Ovary (tissue), 3 donors: ENCODE measurements at regions not wholly inside any gene's neighbourhood (a gene's known extent, or its start where the extent isn't known, plus 50 kb on each side); places are given as distances from the start of the nearest gene placed in this dataset.

Source experiments
- CTCF ChIP-seq, 3 donors: fragments of 450-650 bp in 2 of 3; fragments of 200-600 bp in 1 of 3; IDR thresholded peaks; one replicate each; pipeline versions ENCODE4 v1.5.1 to v1.8.0; 2016 to 2022; ENCODE audit warnings: antibody characterized with exemption in 3 of 3, mild to moderate bottlenecking in 1 of 3
- POLR2A ChIP-seq: fragments of 450-650 bp; IDR thresholded peaks from one replicate; pipeline ENCODE4 v1.6.1; 2017; ENCODE audit warnings: antibody characterized with exemption, mild to moderate bottlenecking, moderate library complexity
- donor health status: DM: no; HTN: no; CAD: no.

- TF ChIP-seq CTCF (IDR thresholded peaks at IDR 0.05) (no peak), POLR2A (no peak)
Observed at GRCh38 chr13:93101226-93101734, 125.3 kb upstream of the GPC6 start.
